ENCODE measurements at regions not wholly inside any gene's neighbourhood (a gene's known extent, or its start where the extent isn't known, plus 50 kb on each side); places are given as distances from the start of the nearest gene placed in this dataset.

GRCh38 chr12:24060089-24060488 lies 110.6 kb upstream of the SOX5 start:
- Histone ChIP-seq H3K9me3 (no peaks in the 10 kb centered on the region), H3K4me1 (no peaks in the 10 kb centered on the region), H3K27ac (no peak overlapping the region), H3K27me3 (no peaks in the 10 kb centered on the region), H3K4me3 (no peak overlapping the region), H3K36me3 (no peaks in the 10 kb centered on the region)
- intact Hi-C loops (cut with DNase I), result no loop called here
- no peak for TF ChIP-seq POLR2A (IDR thresholded peaks at IDR 0.05)
- no peak for TF ChIP-seq CTCF (IDR thresholded peaks at IDR 0.05)
- 88 to 100% methylated on average over 1 of the region's 1 CpG for WGBS, 2 donors
- DNase-seq, result no peak

- Histone ChIP-seq H3K27me3 (no peaks in the 10 kb centered on the region), H3K36me3 (no peaks in the 10 kb centered on the region), H3K4me3 (no peak overlapping the region), H3K9me3 (no peaks in the 10 kb centered on the region), H3K27ac (no peak overlapping the region), H3K4me1 (peaks cover 0 to 4% (median 0%) of the 10 kb centered on the region in 3 donors)
- DNase-seq, result no peak
- intact Hi-C loops (cut with DNase I), result no loop called here
- 60 to 74% methylated on average over 4 of the region's 4 CpGs for WGBS, 2 donors
- no peak for TF ChIP-seq POLR2A (IDR thresholded peaks at IDR 0.05)
- no peak for TF ChIP-seq CTCF (IDR thresholded peaks at IDR 0.05)
These were observed 108.5 kb upstream of the SOX5 start for GRCh38 chr12:24057920-24058476.

GRCh38 chr12:24055747-24056146 lies 106.3 kb upstream of the SOX5 start:
- Histone ChIP-seq H3K4me1 (peaks cover 0 to 4% (median 0%) of the 10 kb centered on the region in 3 donors), H3K27ac (no peak overlapping the region), H3K36me3 (no peaks in the 10 kb centered on the region), H3K27me3 (no peaks in the 10 kb centered on the region), H3K4me3 (no peak overlapping the region), H3K9me3 (no peaks in the 10 kb centered on the region)
- TF ChIP-seq CTCF (IDR thresholded peaks at IDR 0.05), result no peak
- TF ChIP-seq POLR2A (IDR thresholded peaks at IDR 0.05), result no peak
- intact Hi-C loops (cut with DNase I), result no loop called here
- 50 to 62% methylated on average over 1 of the region's 1 CpG for WGBS, 2 donors
- DNase-seq, result no peak

- H3K4me3 ChIP-seq, result no peak overlapping the region
- peaks cover 0 to 4% (median 0%) of the 10 kb centered on the region in 3 donors for H3K4me1 ChIP-seq
- no peaks in the 10 kb centered on the region for H3K9me3 ChIP-seq
- 52 to 55% methylated on average over 3 of the region's 3 CpGs for WGBS, 2 donors
- H3K36me3 ChIP-seq, result no peaks in the 10 kb centered on the region
- TF ChIP-seq POLR2A (IDR thresholded peaks at IDR 0.05), result no peak
- no peak for TF ChIP-seq CTCF (IDR thresholded peaks at IDR 0.05)
- DNase-seq, result no peak
- intact Hi-C loops (cut with DNase I), result no loop called here
- H3K27me3 ChIP-seq, result no peaks in the 10 kb centered on the region
- H3K27ac ChIP-seq, result no peak overlapping the region
These were observed 104.9 kb upstream of the SOX5 start for GRCh38 chr12:24054416-24054815.

- intact Hi-C loops (cut with DNase I), result no loop called here
- Histone ChIP-seq H3K27ac (no peak overlapping the region), H3K36me3 (no peaks in the 10 kb centered on the region), H3K4me1 (peaks cover 0 to 4% (median 0%) of the 10 kb centered on the region in 3 donors), H3K27me3 (no peaks in the 10 kb centered on the region), H3K4me3 (no peak overlapping the region), H3K9me3 (peaks cover 0 to 6% (median 0%) of the 10 kb centered on the region in 3 donors)
- 69 to 85% methylated on average over 3 of the region's 3 CpGs for WGBS, 2 donors
- no peak for DNase-seq
- TF ChIP-seq POLR2A (IDR thresholded peaks at IDR 0.05) (no peak), CTCF (IDR thresholded peaks at IDR 0.05) (no peak)
These were observed 100.3 kb upstream of the SOX5 start for GRCh38 chr12:24049728-24050127.
